Stimulated activated CD8-positive, alpha-beta memory T cell treated with anti-CD3 and anti-CD28 coated beads, Interleukin-15, amount 100 ng/mL, for 1 hour (primary cell): ENCODE measurements at regions not wholly inside any gene's neighbourhood (a gene's known extent, or its start where the extent isn't known, plus 50 kb on each side); places are given as distances from the start of the nearest gene placed in this dataset.

Experiments
- DNase-seq: peaks from one replicate; pipeline ENCODE4 v3.0.0-alpha.2; 2020; ENCODE audit warnings: low read depth

- DNase-seq, result no peak
Observed at GRCh38 chr3:187951452-187952190, 202.3 kb upstream of the LPP start.

DNA sequence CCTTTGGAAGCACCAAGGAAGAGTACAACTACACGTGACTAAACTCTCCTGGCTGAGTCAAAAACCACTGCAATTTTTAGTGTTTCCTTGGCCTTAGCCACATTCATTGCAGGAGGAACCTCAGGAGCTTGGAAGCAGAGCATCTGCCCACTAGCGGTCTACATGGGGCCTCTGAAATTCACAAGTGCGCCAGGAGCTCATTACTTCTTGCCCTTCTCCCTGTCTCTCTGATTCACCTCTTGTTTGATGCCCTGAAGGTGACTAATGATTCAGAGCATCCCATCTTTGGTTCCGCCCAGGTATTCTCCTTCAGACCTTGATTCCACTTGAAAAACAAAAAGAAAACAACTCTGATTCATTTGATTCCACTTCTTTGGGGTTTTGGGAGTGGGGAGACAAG is 201.1 kb upstream of the LPP start:
- no peak for DNase-seq

DNA sequence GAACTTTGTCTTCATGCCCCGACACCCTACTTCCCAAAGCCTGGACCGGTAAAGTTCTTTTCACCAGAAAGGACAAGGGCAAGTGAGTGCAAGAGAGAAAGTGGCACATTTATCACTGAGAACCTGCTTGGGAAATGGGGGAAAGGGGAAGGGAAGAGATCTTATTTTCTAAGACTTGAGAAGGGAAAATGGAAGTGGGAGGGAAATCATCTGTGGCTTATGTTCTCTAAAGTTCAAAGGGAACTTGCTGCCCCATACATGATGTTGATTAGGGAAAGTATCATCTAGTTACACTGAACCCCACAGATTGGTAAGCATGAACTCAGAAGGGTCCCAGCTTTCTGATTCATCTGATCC is 199.5 kb upstream of the LPP start:
- no peak for DNase-seq

- DNase-seq, result no peak
Observed at GRCh38 chr3:187954873-187955586, 198.9 kb upstream of the LPP start.

GRCh38 chr3:187955587-187955952 is 198.4 kb upstream of the LPP start:
- no peak for DNase-seq

GRCh38 chr3:187957165-187957581 is 196.8 kb upstream of the LPP start:
- DNase-seq, result no peak

DNA sequence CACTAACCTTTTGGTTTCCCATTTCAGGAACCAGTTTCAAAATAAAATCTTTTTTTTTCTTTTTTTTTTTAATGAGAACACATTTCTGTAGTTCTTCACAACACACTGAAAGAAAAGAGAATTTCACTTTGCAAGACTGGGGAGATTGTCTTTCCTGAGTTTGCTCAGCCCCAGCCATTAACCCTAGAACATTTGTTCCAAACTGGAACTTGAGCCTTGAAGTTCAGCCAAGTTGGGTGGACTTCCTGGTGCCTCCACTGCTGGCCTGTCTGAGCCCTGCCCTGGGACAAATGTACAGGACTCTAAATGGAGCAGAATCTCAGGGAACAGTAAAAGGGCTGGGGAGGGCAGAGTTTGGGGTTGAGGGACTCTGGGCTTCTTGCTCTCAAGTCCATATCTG is 196.4 kb upstream of the LPP start:
- DNase-seq, result no peak

DNA sequence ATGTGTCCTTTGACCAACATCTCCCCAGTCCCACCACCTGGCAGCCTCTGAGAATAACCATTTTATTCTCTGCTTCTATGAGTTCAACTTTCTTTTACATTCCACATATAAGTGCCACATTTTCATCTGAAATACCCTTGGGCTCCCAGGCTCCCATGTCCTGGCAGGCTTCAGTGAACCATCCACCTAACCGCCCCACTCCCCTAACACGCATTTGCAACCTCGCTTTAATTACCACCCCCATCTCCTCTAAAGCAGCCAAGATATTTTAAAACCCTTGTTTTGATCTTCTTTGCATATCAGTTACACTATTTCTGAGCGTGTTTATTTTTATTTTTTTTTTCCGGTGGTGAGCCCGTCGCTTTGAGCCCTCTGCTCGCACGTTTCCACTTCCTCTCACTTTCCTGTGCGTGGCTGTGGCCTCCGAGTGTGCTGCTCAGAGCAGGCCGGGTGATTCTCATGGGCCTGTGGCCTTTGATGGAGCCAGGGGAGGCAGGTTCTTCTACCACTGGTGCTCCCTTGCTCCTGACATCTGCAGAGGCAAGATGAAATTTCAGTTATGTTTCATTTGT is 195.4 kb upstream of the LPP start:
- peak; percentile 35 for DNase-seq

- no peak for DNase-seq
Observed at GRCh38 chr3:187960820-187961219, 193.1 kb upstream of the LPP start.

DNA sequence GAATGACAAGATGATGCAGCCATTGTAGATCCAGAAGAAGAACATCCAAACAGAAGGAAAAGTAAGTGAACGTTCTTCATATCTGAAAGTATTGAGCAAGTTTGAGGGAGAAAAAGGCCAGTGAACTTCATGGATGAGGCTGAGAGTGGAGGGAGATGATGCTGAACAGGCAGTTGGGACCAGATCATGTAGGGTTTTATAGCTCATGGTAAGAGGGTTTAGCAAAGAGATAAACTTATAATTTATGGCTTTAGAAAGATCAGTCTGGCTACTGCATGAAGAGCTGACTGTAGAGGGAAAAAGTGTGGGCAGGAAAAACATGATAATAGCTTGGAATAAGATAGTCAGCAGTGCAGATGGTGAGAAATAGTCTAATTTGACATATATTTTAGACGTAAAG is 192.6 kb upstream of the LPP start:
- DNase-seq, result no peak

DNA sequence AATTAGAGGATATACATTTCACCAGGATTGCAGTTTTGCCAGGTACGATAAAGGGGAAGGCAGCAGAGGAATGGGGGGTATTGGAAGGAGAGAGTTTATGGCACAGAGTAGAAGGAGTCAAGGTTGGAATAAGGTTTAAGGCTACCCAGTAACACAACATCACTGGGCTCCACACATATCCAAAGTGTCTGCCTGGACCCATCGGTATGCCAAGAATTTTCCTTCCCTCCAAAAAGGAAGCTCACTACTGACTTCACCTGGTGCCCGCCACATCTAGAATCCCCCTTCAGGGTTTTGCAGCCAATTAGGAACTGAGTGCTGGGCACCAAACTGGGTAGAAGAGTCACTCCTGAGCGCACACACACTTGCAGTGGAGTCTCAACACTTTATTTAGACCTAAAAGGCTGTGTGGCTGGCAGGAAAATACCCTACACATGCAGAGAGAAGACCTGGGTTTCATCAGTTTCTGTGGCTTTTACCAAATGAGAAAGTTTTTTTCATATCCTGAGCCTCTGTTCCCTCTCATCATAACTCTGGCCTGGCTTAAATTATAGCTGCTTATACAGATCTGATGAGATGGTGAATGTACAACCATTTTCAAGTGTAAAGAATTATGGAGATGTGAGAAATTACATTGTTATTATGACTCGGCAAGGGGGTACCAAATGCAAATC is 190.8 kb upstream of the LPP start:
- no peak for DNase-seq

- DNase-seq, result no peak
Observed at GRCh38 chr3:187963677-187964385, 190.1 kb upstream of the LPP start.

GRCh38 chr3:187964760-187965159 is 189.2 kb upstream of the LPP start:
- no peak for DNase-seq

DNA sequence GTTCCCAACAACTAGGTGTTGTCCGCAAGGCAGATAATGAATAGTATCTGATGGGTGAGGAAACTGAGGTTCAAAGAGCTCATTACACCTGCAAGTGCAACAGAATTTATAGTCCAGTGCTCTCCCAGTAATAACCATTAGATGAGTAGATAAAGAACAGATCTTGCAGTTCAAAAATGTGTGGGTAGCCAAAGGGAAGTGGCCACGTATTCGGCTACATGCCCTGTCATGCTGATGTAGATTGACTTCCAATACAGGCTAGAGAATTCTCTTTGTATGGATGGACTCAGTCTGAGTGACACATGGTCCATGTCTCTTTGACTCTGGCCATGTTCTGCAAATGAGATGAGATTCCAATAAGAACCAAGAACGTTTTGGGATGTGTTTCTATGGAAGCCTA is 187.9 kb upstream of the LPP start:
- DNase-seq, result no peak

DNA sequence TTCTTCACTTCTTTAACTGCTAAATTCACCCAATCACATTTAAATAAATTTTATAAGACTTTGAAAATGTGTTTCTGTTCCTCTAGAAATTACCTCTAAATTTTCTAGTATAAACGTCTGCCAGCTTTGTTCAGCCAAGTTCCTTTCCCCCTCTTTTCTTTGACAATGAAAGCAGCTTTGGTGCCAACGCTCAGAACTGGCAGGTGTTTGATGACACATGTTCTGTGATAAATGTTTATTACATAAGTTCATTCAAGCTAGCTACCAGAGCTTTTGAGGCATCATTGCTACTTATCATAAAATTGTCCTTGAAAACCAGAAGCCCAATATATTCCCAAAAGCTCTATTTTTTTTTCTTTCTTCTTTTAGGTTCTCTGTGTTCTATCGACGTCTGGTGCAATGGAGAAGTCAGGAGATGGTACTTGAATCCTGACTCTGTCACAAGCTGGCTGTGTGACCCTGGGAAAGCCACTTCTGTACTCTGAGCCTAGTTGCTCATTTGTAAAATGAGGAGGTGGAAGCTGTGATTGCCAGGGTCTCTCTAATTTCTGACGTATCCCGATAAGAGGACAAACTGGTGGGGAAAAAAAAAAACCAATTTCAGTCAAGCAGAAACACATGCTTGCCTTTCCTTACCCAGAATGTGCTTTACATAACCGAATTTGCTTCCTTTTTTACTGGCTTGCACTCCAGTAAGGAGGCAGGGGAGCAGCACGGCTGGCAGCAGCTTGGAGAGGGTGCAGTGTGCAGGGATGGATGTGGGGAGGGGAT is 187.1 kb upstream of the LPP start:
- DNase-seq, result no peak

- DNase-seq, result no peak
Observed at GRCh38 chr3:187967993-187968392, 186.0 kb upstream of the LPP start.

DNA sequence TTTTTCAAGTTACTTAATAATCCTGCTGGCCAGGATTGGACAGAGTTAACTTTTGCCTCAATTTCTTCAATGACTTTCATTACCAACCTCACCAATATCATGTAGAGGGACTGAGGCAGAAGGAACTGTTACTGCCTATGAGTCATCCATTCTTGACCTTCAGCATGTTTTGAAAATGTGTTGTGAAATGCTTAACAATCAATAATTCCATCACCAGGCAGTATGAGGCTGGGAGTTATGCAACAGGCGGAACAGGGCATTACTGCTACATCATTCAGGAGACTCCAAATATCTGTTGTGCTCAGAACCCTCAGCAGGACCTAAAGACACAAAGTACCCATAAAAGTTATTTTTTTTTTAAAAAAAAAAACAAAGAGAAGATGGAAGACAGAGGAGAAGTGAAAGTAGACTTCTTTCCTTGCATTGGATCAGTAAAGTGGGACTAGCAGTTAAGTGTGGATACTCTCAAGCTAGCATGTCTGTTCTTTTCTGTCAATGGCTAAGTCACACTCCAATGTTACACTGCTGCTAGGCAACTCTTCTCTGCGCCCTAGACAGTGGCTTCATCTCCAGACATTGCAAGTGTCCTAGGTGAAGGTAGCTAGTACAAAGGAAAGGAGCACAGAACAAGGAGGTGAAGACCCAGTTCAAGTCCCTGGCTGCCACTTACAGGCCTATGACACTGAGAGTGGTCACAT is 184.9 kb upstream of the LPP start:
- no peak for DNase-seq

GRCh38 chr3:187969581-187969950 is 184.4 kb upstream of the LPP start:
- no peak for DNase-seq

- DNase-seq, result no peak
Observed at GRCh38 chr3:187970106-187970505, 183.9 kb upstream of the LPP start.

DNA sequence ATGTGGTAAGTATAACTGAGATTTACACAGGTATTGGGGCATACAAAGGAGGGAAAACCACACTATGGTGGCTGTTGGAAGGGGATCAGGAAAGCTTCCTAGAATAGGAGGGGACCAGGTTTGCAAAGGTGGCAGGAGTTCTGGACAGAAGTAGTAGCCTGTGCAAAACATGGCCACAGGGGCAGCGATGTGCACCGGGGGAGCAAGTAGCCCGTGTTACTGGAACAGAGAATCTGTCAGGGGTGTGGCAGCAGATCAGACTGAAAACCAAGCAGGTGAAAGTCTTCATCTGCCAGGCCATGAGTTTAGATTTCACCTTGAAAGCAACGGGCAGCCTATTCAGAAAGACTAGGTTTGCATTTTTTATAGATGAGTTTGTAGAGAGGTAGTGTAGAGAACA is 182.3 kb upstream of the LPP start:
- no peak for DNase-seq

- DNase-seq, result no peak
Observed at GRCh38 chr3:187972454-187972853, 181.5 kb upstream of the LPP start.
